Transverse colon (tissue), 4 donors: ENCODE measurements at regions not wholly inside any gene's neighbourhood (a gene's known extent, or its start where the extent isn't known, plus 50 kb on each side); places are given as distances from the start of the nearest gene placed in this dataset.
A peak's percentile ranks its signal among the peaks of the same experiment; 100 is the strongest.

Experiments used
- DNase-seq: peaks from one replicate; pipeline ENCODE4 v3.0.0-alpha.2; 2019
- H3K27ac ChIP-seq, 4 donors: fragments of 200-600 bp; sonication (generic); 2 replicates each; pipeline ENCODE4 v1.5.1; 2016 to 2018; ENCODE audit warnings: inconsistent platforms in 4 of 4
- H3K27me3 ChIP-seq: fragments of 200-600 bp; sonication (generic); 2 replicates; pipeline ENCODE4 v1.5.1; 2017; ENCODE audit warnings: inconsistent platforms
- H3K36me3 ChIP-seq, 4 donors: fragments of 200-600 bp; sonication (generic); 2 replicates each; pipeline ENCODE4 v1.5.1; 2017 to 2019; ENCODE audit warnings: inconsistent platforms in 4 of 4
- H3K4me1 ChIP-seq, 4 donors: fragments of 200-600 bp; sonication (generic); 2 replicates each; pipeline ENCODE4 v1.5.1; 2017 to 2020; ENCODE audit warnings: inconsistent platforms in 4 of 4
- H3K4me3 ChIP-seq, 4 donors: fragments of 200-600 bp; sonication (generic); 1 replicate in 1 of 4; 2 replicates in 3 of 4; pipeline versions ENCODE4 v1.5.1 to v1.6.1; 2017 to 2019; ENCODE audit warnings: inconsistent platforms in 4 of 4
- H3K9me3 ChIP-seq, 2 donors: fragments of 200-600 bp; sonication (generic); 2 replicates each; pipeline ENCODE4 v1.5.1; 2017 to 2019; ENCODE audit warnings: inconsistent platforms in 2 of 2
- CTCF ChIP-seq, 5 experiments: fragments of 200-600 bp in 3 of 5; fragments of 450-650 bp in 2 of 5; sonication (generic) in 3 of 5; IDR thresholded peaks; 1 replicate in 2 of 5; 2 replicates in 3 of 5; pipeline ENCODE4 v1.5.1; 2016 to 2017; ENCODE audit warnings: antibody characterized with exemption in 5 of 5, inconsistent platforms in 3 of 5, mild to moderate bottlenecking in 2 of 5, moderate library complexity in 1 of 5
- EP300 ChIP-seq: sonication (generic); formaldehyde crosslinking; IDR thresholded peaks from one replicate; pipeline ENCODE4 v1.6.1; 2017; ENCODE audit warnings: antibody characterized with exemption, low read depth
- POLR2A ChIP-seq: fragments of 450-650 bp; IDR thresholded peaks from one replicate; pipeline ENCODE4 v1.6.1; 2016; ENCODE audit warnings: antibody characterized with exemption, mild to moderate bottlenecking, moderate library complexity
- POLR2AphosphoS5 ChIP-seq, 3 donors: sonication (generic); formaldehyde crosslinking; IDR thresholded peaks; one replicate each; pipeline ENCODE4 v1.6.1; 2016; ENCODE audit warnings: antibody characterized with exemption in 3 of 3
- WGBS, 2 donors: methylation state at CpG; one replicate each; pipeline ENCODE4 v1.1.5; 2018; ENCODE audit warnings: low coverage in 1 of 2; 5-methylcytosine and 5-hydroxymethylcytosine counted together
- in situ Hi-C, 4 donors: fragments of 200-750 bp; cut with MboI; loops; one replicate each; pipeline versions ENCODE4 v1.15.0 to v1.15.1; 2017; ENCODE audit warnings: low sequenced_read_pairs in 3 of 4, low pct_ligation_motif_present in 1 of 4, low pct_unique_long_range_greater_than_20kb in 1 of 4
- intact Hi-C: fragments of 100-400 bp; cut with DNase I; formaldehyde crosslinking; loops from one replicate; pipeline ENCODE4 v1.15.1; 2023; ENCODE audit warnings: low total_unique reads

- H3K27ac ChIP-seq = no peak overlapping the region
- 61 to 78% methylated on average over 2 of the region's 2 CpGs for WGBS, 2 donors
- no peaks in the 10 kb centered on the region for H3K27me3 ChIP-seq
- H3K36me3 ChIP-seq = no peaks in the 10 kb centered on the region
- TF ChIP-seq EP300 (no peak), POLR2AphosphoS5 (IDR thresholded peaks at IDR 0.05) (no peak), CTCF (IDR thresholded peaks at IDR 0.05) (no peak), POLR2A (no peak)
- in situ Hi-C loops = no loop called here
- H3K4me3 ChIP-seq = no peak overlapping the region
- no peaks in the 10 kb centered on the region for H3K9me3 ChIP-seq
- intact Hi-C loops = no loop called here
- no peak for DNase-seq
- H3K4me1 ChIP-seq = no peaks in the 10 kb centered on the region
These were observed 108.4 kb downstream of the BRMS1L start for GRCh38 chr14:35934499-35934898.

- no peak for TF ChIP-seq POLR2A
- no peak for TF ChIP-seq POLR2AphosphoS5 (IDR thresholded peaks at IDR 0.05)
- no peak for TF ChIP-seq EP300
- TF ChIP-seq CTCF (IDR thresholded peaks at IDR 0.05) = no peak
- WGBS, 2 donors = 70% methylated on average over 9 to 13 of the region's 13 CpGs
- Histone ChIP-seq H3K27me3 (no peaks in the 10 kb centered on the region), H3K9me3 (no peaks in the 10 kb centered on the region), H3K4me3 (no peak overlapping the region), H3K4me1 (no peaks in the 10 kb centered on the region), H3K36me3 (no peaks in the 10 kb centered on the region), H3K27ac (no peak overlapping the region)
- intact Hi-C loops (no loop called here), in situ Hi-C loops (no loop called here)
- DNase-seq = peak; percentile 11
These were observed 106.6 kb downstream of the BRMS1L start for GRCh38 chr14:35932659-35933159.

GRCh38 chr14:35932136-35932535, 106.0 kb downstream of the BRMS1L start:
- Histone ChIP-seq H3K36me3 (no peaks in the 10 kb centered on the region), H3K4me1 (no peaks in the 10 kb centered on the region), H3K4me3 (no peak overlapping the region), H3K9me3 (no peaks in the 10 kb centered on the region), H3K27me3 (no peaks in the 10 kb centered on the region), H3K27ac (no peak overlapping the region)
- TF ChIP-seq CTCF (IDR thresholded peaks at IDR 0.05) (no peak), POLR2A (no peak), POLR2AphosphoS5 (IDR thresholded peaks at IDR 0.05) (no peak), EP300 (no peak)
- DNase-seq = no peak
- intact Hi-C loops (no loop called here), in situ Hi-C loops (no loop called here)

GRCh38 chr14:35931346-35931745, 105.2 kb downstream of the BRMS1L start:
- H3K9me3 ChIP-seq = no peaks in the 10 kb centered on the region
- in situ Hi-C loops = no loop called here
- H3K4me1 ChIP-seq = no peaks in the 10 kb centered on the region
- no peak overlapping the region for H3K27ac ChIP-seq
- no peaks in the 10 kb centered on the region for H3K27me3 ChIP-seq
- TF ChIP-seq EP300 (no peak), POLR2A (no peak), POLR2AphosphoS5 (IDR thresholded peaks at IDR 0.05) (no peak), CTCF (IDR thresholded peaks at IDR 0.05) (no peak)
- no peak overlapping the region for H3K4me3 ChIP-seq
- DNase-seq = no peak
- H3K36me3 ChIP-seq = no peaks in the 10 kb centered on the region
- intact Hi-C loops = no loop called here
